Prostate gland (tissue), 2 donors: ENCODE measurements at regions not wholly inside any gene's neighbourhood (a gene's known extent, or its start where the extent isn't known, plus 50 kb on each side); places are given as distances from the start of the nearest gene placed in this dataset.

Source experiments
- POLR2A ChIP-seq: fragments of 450-650 bp; IDR thresholded peaks from one replicate; pipeline ENCODE4 v1.6.1; 2016; ENCODE audit warnings: antibody characterized with exemption, mild to moderate bottlenecking
- POLR2AphosphoS5 ChIP-seq: sonication (generic); formaldehyde crosslinking; IDR thresholded peaks from one replicate; pipeline ENCODE4 v1.6.1; 2017; ENCODE audit warnings: antibody characterized with exemption
- TF ChIP-seq, protein P1 (sequence below), 4 experiments: fragments of 200-600 bp in 2 of 4; fragments of 450-650 bp in 2 of 4; sonication (generic) in 2 of 4; IDR thresholded peaks; 1 replicate in 3 of 4; 2 replicates in 1 of 4; pipeline ENCODE4 v1.5.1; 2016 to 2019; ENCODE audit warnings: antibody characterized with exemption in 4 of 4, mild to moderate bottlenecking in 2 of 4, moderate library complexity in 2 of 4

DNA sequence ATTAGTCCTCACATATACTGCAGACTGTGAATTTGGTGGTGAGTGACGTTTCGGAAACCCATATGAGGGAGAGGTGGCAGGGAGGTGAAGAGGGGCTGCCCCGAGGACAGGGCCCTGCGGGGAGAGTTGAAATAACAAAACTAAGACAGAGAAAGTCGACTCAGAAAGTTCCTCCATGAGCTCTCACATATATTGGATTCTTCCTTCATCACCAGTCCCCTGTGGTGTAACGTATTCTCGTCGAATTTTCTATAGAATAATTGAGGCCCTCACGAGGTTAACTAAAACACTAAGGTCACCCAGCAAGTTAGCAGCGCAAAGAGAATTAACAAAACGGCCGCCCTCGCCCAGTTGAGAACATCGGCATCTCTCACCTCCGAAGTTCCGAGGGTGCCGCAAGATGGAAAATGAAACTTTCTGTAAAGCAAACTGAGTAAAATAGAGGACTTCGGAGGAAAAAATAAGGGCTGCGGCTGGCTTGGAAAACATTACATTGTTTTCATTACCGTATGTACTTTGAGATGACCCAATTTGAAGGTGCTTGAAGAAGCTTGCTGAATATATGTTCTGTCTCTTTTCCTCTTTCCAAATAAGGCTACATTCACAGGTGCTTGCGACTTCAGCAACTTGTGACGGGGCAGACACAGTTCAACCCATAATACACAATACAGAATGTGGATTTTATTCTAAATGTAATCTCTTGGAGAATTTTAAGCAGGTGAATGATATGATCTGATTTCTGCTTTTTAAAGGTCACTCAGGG, 490.9 kb upstream of the JARID2 start:
- TF ChIP-seq, protein P1, sequence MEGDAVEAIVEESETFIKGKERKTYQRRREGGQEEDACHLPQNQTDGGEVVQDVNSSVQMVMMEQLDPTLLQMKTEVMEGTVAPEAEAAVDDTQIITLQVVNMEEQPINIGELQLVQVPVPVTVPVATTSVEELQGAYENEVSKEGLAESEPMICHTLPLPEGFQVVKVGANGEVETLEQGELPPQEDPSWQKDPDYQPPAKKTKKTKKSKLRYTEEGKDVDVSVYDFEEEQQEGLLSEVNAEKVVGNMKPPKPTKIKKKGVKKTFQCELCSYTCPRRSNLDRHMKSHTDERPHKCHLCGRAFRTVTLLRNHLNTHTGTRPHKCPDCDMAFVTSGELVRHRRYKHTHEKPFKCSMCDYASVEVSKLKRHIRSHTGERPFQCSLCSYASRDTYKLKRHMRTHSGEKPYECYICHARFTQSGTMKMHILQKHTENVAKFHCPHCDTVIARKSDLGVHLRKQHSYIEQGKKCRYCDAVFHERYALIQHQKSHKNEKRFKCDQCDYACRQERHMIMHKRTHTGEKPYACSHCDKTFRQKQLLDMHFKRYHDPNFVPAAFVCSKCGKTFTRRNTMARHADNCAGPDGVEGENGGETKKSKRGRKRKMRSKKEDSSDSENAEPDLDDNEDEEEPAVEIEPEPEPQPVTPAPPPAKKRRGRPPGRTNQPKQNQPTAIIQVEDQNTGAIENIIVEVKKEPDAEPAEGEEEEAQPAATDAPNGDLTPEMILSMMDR (IDR thresholded peaks at IDR 0.05), result no peak
- TF ChIP-seq POLR2A (no peak), POLR2AphosphoS5 (no peak)
